SKM-1 treated with dmso at 0.1 percent for 144 hours (cell line): ENCODE measurements at regions not wholly inside any gene's neighbourhood (a gene's known extent, or its start where the extent isn't known, plus 50 kb on each side); places are given as distances from the start of the nearest gene placed in this dataset.
A peak's percentile ranks its signal among the peaks of the same experiment; 100 is the strongest.
"Not testable (repeated sequence)": the region's sequence is repeated elsewhere in the genome, so short reads cannot be mapped to it uniquely, and the experiment has no call there.

Source experiments
- DNase-seq: peaks from one replicate; lab custom pipeline; 2025; ENCODE audit not compliant: unreplicated experiment; lab: John Stamatoyannopoulos, UW

GRCh38 chr13:60214213-60215055 lies 50.7 kb upstream of the DIAPH3 start:
- no peak for DNase-seq

GRCh38 chr13:60220072-60220471 lies 56.3 kb upstream of the DIAPH3 start:
- no peak for DNase-seq

- no peak for DNase-seq
These were observed 57.9 kb upstream of the DIAPH3 start for GRCh38 chr13:60221581-60221980.

GRCh38 chr13:60226507-60226906 lies 62.8 kb upstream of the DIAPH3 start:
- no peak for DNase-seq

- no peak for DNase-seq
These were observed 63.4 kb upstream of the DIAPH3 start for GRCh38 chr13:60227158-60227557.

GRCh38 chr13:60229708-60230272 lies 66.1 kb upstream of the DIAPH3 start:
- DNase-seq, result no peak

GRCh38 chr13:60230593-60230992 lies 66.9 kb upstream of the DIAPH3 start:
- DNase-seq, result no peak

GRCh38 chr13:60242043-60242595 lies 78.4 kb upstream of the DIAPH3 start:
- no peak for DNase-seq

- DNase-seq, result no peak
These were observed 80.7 kb upstream of the DIAPH3 start for GRCh38 chr13:60244381-60244780.

GRCh38 chr13:60251419-60251818 lies 87.7 kb upstream of the DIAPH3 start:
- not testable (repeated sequence) for DNase-seq

GRCh38 chr13:60258349-60258748 lies 94.6 kb upstream of the DIAPH3 start:
- DNase-seq, result no peak

GRCh38 chr13:60260440-60260839 lies 96.7 kb upstream of the DIAPH3 start:
- no peak for DNase-seq

GRCh38 chr13:60261432-60262351 lies 98.0 kb upstream of the DIAPH3 start:
- no peak for DNase-seq

GRCh38 chr13:60265566-60265965 lies 101.8 kb upstream of the DIAPH3 start:
- DNase-seq, result no peak

- DNase-seq, result no peak
These were observed 103.9 kb upstream of the DIAPH3 start for GRCh38 chr13:60267498-60268202.

GRCh38 chr13:60268203-60268555 lies 104.5 kb upstream of the DIAPH3 start:
- DNase-seq, result no peak

- DNase-seq, result no peak
These were observed 110.3 kb upstream of the DIAPH3 start for GRCh38 chr13:60273971-60274527.

GRCh38 chr13:60274655-60275054 lies 110.9 kb upstream of the DIAPH3 start:
- DNase-seq, result no peak

- peak; percentile 70 for DNase-seq
These were observed 111.5 kb upstream of the DIAPH3 start for GRCh38 chr13:60275208-60275607.

- not testable (repeated sequence) for DNase-seq
These were observed 116.5 kb upstream of the TDRD3 start for GRCh38 chr13:60280524-60280923.
